Body of pancreas (tissue), 4 donors: ENCODE measurements at regions not wholly inside any gene's neighbourhood (a gene's known extent, or its start where the extent isn't known, plus 50 kb on each side); places are given as distances from the start of the nearest gene placed in this dataset.
"Not testable (repeated sequence)": the region's sequence is repeated elsewhere in the genome, so short reads cannot be mapped to it uniquely, and the experiment has no call there.

ENCODE experiments used
- ATAC-seq: fragments of 150-250 bp; one replicate; pipeline ENCODE4 v1.9.1; 2016
- DNase-seq, 4 donors: peaks; one replicate each; pipeline ENCODE4 v3.0.0-alpha.2; 2019
- H3K27ac ChIP-seq, 4 donors: fragments of 200-600 bp; sonication (generic); 1 replicate in 3 of 4; 2 replicates in 1 of 4; pipeline versions ENCODE4 v1.5.1 to v1.6.1; 2016 to 2019; ENCODE audit warnings: mild to moderate bottlenecking in 1 of 4, mixed read lengths in 1 of 4, moderate library complexity in 1 of 4
- H3K27me3 ChIP-seq, 2 donors: fragments of 200-600 bp; sonication (generic); one replicate each; pipeline ENCODE4 v1.6.0; 2016; ENCODE audit warnings: mild to moderate bottlenecking in 1 of 2
- H3K36me3 ChIP-seq, 2 donors: fragments of 200-600 bp; sonication (generic); replicated peaks in 1 of 2; 2 replicates each; pipeline ENCODE4 v1.5.1; 2016; ENCODE audit warnings: low read depth in 2 of 2; ENCODE audit not compliant: insufficient read depth in 1 of 2
- H3K4me1 ChIP-seq: fragments of 200-600 bp; sonication (generic); one replicate; pipeline ENCODE4 v1.6.0; 2016
- H3K4me3 ChIP-seq, 2 donors: fragments of 200-600 bp; sonication (generic); 1 replicate in 1 of 2; 2 replicates in 1 of 2; pipeline ENCODE4 v1.5.1; 2016 to 2019
- H3K9me3 ChIP-seq, 3 donors: fragments of 200-600 bp; sonication (generic); 1 replicate in 2 of 3; 2 replicates in 1 of 3; pipeline ENCODE4 v1.5.1; 2016
- CTCF ChIP-seq, 7 experiments: fragments of 450-650 bp in 4 of 7; fragments of 200-600 bp in 3 of 7; sonication (generic) in 3 of 7; IDR thresholded peaks; one replicate each; pipeline ENCODE4 v1.5.1; 2016 to 2019; ENCODE audit warnings: antibody characterized with exemption in 7 of 7
- POLR2A ChIP-seq, 3 donors: fragments of 450-650 bp; IDR thresholded peaks; one replicate each; pipeline ENCODE4 v1.6.1; 2016; ENCODE audit warnings: antibody characterized with exemption in 3 of 3, mild to moderate bottlenecking in 2 of 3
- WGBS, 2 donors: methylation state at CpG; one replicate each; pipeline ENCODE4 v1.1.5; 2017; 5-methylcytosine and 5-hydroxymethylcytosine counted together
- intact Hi-C: fragments of 100-400 bp; cut with DNase I; formaldehyde crosslinking; loops from one replicate; pipeline ENCODE4 v1.15.1; 2023

DNA sequence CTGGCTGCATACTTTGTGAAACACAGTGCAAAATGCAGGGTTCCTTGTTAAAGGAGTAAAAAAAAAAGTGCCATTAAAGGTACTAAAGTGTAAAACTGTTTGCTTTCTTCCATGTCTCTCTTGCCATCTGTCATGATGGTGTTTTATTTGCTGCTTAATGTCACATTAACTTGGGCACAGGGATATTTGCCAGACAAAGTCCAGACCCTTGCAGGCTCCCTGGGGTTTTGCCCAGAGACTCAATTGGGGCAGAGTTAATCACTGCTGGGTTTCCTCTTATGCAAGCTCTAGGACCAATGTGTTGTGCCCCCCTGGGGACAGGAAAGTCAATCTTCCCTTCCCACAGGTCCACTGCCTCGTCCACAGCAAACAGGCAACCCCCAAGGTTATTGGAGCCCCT, 274.3 kb upstream of the SGCD start:
- 25% methylated on average over 1 of the region's 1 CpG for WGBS, 2 donors
- no peak overlapping the region for H3K27ac ChIP-seq
- TF ChIP-seq POLR2A (IDR thresholded peaks at IDR 0.05) = no peak
- TF ChIP-seq CTCF (IDR thresholded peaks at IDR 0.05) = no peak
- H3K4me3 ChIP-seq = no peak overlapping the region
- ATAC-seq (no peak), DNase-seq (no peak)
- H3K27me3 ChIP-seq = no peaks in the 10 kb centered on the region
- H3K9me3 ChIP-seq = no peaks in the 10 kb centered on the region
- H3K4me1 ChIP-seq = no peaks in the 10 kb centered on the region
- intact Hi-C loops = no loop called here
- no peaks in the 10 kb centered on the region for H3K36me3 ChIP-seq

GRCh38 chr5:156053056-156053455, 273.9 kb upstream of the SGCD start:
- TF ChIP-seq CTCF (IDR thresholded peaks at IDR 0.05) (no peak), POLR2A (IDR thresholded peaks at IDR 0.05) (no peak)
- Histone ChIP-seq H3K27me3 (no peaks in the 10 kb centered on the region), H3K9me3 (no peaks in the 10 kb centered on the region), H3K4me3 (no peak overlapping the region), H3K36me3 (no peaks in the 10 kb centered on the region), H3K4me1 (no peaks in the 10 kb centered on the region), H3K27ac (no peak overlapping the region)
- 42 to 70% methylated on average over 2 of the region's 2 CpGs for WGBS, 2 donors
- intact Hi-C loops = no loop called here
- ATAC-seq (no peak), DNase-seq (no peak)

DNA sequence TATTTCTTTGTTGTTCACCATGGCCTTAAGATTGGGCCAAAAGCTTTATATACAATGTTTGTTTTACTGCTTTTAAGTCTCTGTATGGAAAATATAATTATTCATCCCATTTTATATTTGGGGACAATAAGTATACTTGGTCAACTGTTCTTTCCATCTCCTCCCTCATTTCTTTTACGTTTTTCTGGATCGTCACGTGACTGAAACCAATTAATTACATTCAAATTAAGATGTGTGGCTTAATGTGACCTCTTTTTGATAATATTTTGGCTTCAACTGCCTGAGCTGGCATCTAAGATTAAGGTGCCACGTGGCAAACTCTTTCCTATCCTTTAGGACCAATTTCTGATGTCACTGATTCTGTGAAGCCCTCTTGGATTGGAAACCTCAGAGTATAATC, 250.1 kb upstream of the SGCD start:
- no peaks in the 10 kb centered on the region for H3K36me3 ChIP-seq
- WGBS, 2 donors = 61 to 70% methylated on average over 4 of the region's 4 CpGs
- TF ChIP-seq CTCF (IDR thresholded peaks at IDR 0.05) (no peak), POLR2A (IDR thresholded peaks at IDR 0.05) (no peak)
- peaks cover 0 to 6% (median 0%) of the 10 kb centered on the region in 3 donors for H3K9me3 ChIP-seq
- DNase-seq (no peak), ATAC-seq (no peak)
- no peak overlapping the region for H3K27ac ChIP-seq
- no peaks in the 10 kb centered on the region for H3K27me3 ChIP-seq
- intact Hi-C loops = no loop called here
- H3K4me3 ChIP-seq = no peak overlapping the region
- H3K4me1 ChIP-seq = no peaks in the 10 kb centered on the region

DNA sequence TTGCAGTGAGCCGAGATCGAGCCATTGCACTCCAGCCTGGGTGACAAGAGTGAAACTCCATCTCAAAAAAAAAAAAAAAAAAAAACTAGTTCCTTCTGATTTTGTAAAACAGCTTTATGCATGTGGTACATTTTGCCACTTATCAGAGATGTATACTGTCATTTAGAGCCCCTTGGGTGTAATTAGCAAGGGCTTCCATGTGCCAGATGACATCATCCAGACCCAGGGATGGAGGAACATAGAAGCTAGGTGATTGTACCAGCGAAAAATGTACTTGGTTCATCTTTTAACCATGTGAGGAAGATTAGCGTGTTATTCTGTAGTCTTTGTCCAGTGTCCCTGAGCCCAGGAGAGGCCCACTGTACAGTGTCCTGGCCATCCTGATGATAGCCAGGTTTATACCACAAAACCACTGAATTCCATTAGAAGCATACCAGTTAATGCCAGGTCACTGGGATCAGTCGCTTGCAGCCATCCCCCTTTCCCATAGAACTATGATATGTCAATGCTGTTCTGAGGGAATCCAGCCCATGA, 239.3 kb upstream of the SGCD start:
- no peaks in the 10 kb centered on the region for H3K27me3 ChIP-seq
- peaks cover 0 to 19% (median 0%) of the 10 kb centered on the region in 3 donors for H3K9me3 ChIP-seq
- DNase-seq = no peak
- no peaks in the 10 kb centered on the region for H3K36me3 ChIP-seq
- H3K4me3 ChIP-seq = no peak overlapping the region
- TF ChIP-seq POLR2A (IDR thresholded peaks at IDR 0.05) = no peak
- no peak for TF ChIP-seq CTCF (IDR thresholded peaks at IDR 0.05)
- H3K4me1 ChIP-seq = no peaks in the 10 kb centered on the region
- ATAC-seq = no peak
- H3K27ac ChIP-seq = no peak overlapping the region
- intact Hi-C loops = no loop called here
- 66 to 74% methylated on average over 5 of the region's 5 CpGs for WGBS, 2 donors

- H3K4me1 ChIP-seq, H3K27me3 ChIP-seq, H3K4me3 ChIP-seq, ATAC-seq, H3K27ac ChIP-seq, H3K36me3 ChIP-seq, intact Hi-C loops, DNase-seq: not testable (repeated sequence)
- peaks cover 0 to 19% (median 0%) of the 10 kb centered on the region in 3 donors for H3K9me3 ChIP-seq
- 67 to 69% methylated on average over 10 of the region's 10 CpGs for WGBS, 2 donors
These were observed 236.7 kb upstream of the SGCD start for GRCh38 chr5:156089955-156090940.
